Heart left ventricle (tissue), 13 donors: ENCODE measurements at regions not wholly inside any gene's neighbourhood (a gene's known extent, or its start where the extent isn't known, plus 50 kb on each side); places are given as distances from the start of the nearest gene placed in this dataset.

Source experiments
- POLR2A ChIP-seq, 2 donors: fragments of 450-650 bp; IDR thresholded peaks; one replicate each; pipeline ENCODE4 v1.6.1; 2017; ENCODE audit warnings: antibody characterized with exemption in 2 of 2, mild to moderate bottlenecking in 2 of 2, moderate library complexity in 2 of 2
- TF ChIP-seq, protein P1 (sequence below), 12 donors: fragments of 200-600 bp; sonication (generic) in 4 of 12; IDR thresholded peaks; one replicate each; pipeline versions ENCODE4 v1.5.0 to v1.8.0; 2018 to 2022; ENCODE audit warnings: antibody characterized with exemption in 12 of 12, mild to moderate bottlenecking in 5 of 12
- donor health status: ischemic (EF 13 %, LVEDD 7.1; RV severe dilation, severe dysfunction).
- donor health status: DM: no; HTN: yes; CAD: no.
- donor health status: DM: no; HTN: no; CAD: no.
- donor health status: ischemic (EF 25% LVEDD 6.9; RV normal size, moderate dysfunction).
- donor health status: ischemic (EF 25% LVEDD 5.7; RV mildly dilated, moderate dysfunction).
- donor health status: ischemic (EF 35%, LVEDD 5.7; RV mildly dilated, moderate dysfunction).
- donor health status: nonischemic (EF 11% LVEDD 7.7; RV severe dilation, severe dysfunction).
- donor health status: DM: yes; HTN: yes; CAD: no.
- donor health status: PGD.
- donor health status: ischemic (EF 29% LVEDD 5.4; RV normal size, mild dysfunction).
- donor health status: nonischemic (EF 23%, LVEDD 6.1; RV moderate dilation, normal function).

GRCh38 chr3:152031321-152031720 is 157.9 kb downstream of the SUCNR1 start:
- no peak for TF ChIP-seq POLR2A (IDR thresholded peaks at IDR 0.05)
- TF ChIP-seq, protein P1, sequence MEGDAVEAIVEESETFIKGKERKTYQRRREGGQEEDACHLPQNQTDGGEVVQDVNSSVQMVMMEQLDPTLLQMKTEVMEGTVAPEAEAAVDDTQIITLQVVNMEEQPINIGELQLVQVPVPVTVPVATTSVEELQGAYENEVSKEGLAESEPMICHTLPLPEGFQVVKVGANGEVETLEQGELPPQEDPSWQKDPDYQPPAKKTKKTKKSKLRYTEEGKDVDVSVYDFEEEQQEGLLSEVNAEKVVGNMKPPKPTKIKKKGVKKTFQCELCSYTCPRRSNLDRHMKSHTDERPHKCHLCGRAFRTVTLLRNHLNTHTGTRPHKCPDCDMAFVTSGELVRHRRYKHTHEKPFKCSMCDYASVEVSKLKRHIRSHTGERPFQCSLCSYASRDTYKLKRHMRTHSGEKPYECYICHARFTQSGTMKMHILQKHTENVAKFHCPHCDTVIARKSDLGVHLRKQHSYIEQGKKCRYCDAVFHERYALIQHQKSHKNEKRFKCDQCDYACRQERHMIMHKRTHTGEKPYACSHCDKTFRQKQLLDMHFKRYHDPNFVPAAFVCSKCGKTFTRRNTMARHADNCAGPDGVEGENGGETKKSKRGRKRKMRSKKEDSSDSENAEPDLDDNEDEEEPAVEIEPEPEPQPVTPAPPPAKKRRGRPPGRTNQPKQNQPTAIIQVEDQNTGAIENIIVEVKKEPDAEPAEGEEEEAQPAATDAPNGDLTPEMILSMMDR (IDR thresholded peaks at IDR 0.05), result no peak
